ENCODE measurements at regions not wholly inside any gene's neighbourhood (a gene's known extent, or its start where the extent isn't known, plus 50 kb on each side); places are given as distances from the start of the nearest gene placed in this dataset.
"Not testable (repeated sequence)": the region's sequence is repeated elsewhere in the genome, so short reads cannot be mapped to it uniquely, and the experiment has no call there.

- no peak for DNase-seq (ENCODE audit: low read depth, low spot score)
- no peak overlapping the region for H3K4me3 ChIP-seq (ENCODE audit: low read depth, low read length)
- TF ChIP-seq CTCF (IDR thresholded peaks at IDR 0.05; ENCODE audit: low read depth, low read length): no peak
- in situ Hi-C loops (cut with HindIII; ENCODE audit: low sequenced_read_pairs): no loop called here
Measured at GRCh38 chr22:34638128-34638527, 427.8 kb upstream of the ISX start.

GRCh38 chr22:34639911-34640310 lies 426.0 kb upstream of the ISX start:
- in situ Hi-C loops (cut with HindIII; ENCODE audit: low sequenced_read_pairs): no loop called here
- H3K4me3 ChIP-seq (ENCODE audit: low read depth, low read length): no peak overlapping the region
- no peak for DNase-seq (ENCODE audit: low read depth, low spot score)
- TF ChIP-seq CTCF (IDR thresholded peaks at IDR 0.05; ENCODE audit: low read depth, low read length): no peak

- DNase-seq (ENCODE audit: low read depth, low spot score): no peak
- in situ Hi-C loops (cut with HindIII; ENCODE audit: low sequenced_read_pairs): no loop called here
- H3K4me3 ChIP-seq (ENCODE audit: low read depth, low read length): no peak overlapping the region
- no peak for TF ChIP-seq CTCF (IDR thresholded peaks at IDR 0.05; ENCODE audit: low read depth, low read length)
Measured at GRCh38 chr22:34645375-34645774, 420.6 kb upstream of the ISX start.

- TF ChIP-seq CTCF (IDR thresholded peaks at IDR 0.05; ENCODE audit: low read depth, low read length): no peak
- in situ Hi-C loops (cut with HindIII; ENCODE audit: low sequenced_read_pairs): no loop called here
- no peak for DNase-seq (ENCODE audit: low read depth, low spot score)
- H3K4me3 ChIP-seq (ENCODE audit: low read depth, low read length): no peak overlapping the region
Measured at GRCh38 chr22:34669001-34669400, 397.0 kb upstream of the ISX start.

GRCh38 chr22:34683031-34683430 lies 382.9 kb upstream of the ISX start:
- in situ Hi-C loops (cut with HindIII; ENCODE audit: low sequenced_read_pairs); H3K4me3 ChIP-seq (ENCODE audit: low read depth, low read length); DNase-seq (ENCODE audit: low read depth, low spot score): not testable (repeated sequence)

- DNase-seq (ENCODE audit: low read depth, low spot score); in situ Hi-C loops (cut with HindIII; ENCODE audit: low sequenced_read_pairs); H3K4me3 ChIP-seq (ENCODE audit: low read depth, low read length): not testable (repeated sequence)
Measured at GRCh38 chr22:34684278-34684677, 381.7 kb upstream of the ISX start.

GRCh38 chr22:34687116-34687515 lies 378.8 kb upstream of the ISX start:
- in situ Hi-C loops (cut with HindIII; ENCODE audit: low sequenced_read_pairs): no loop called here
- no peak overlapping the region for H3K4me3 ChIP-seq (ENCODE audit: low read depth, low read length)
- no peak for TF ChIP-seq CTCF (IDR thresholded peaks at IDR 0.05; ENCODE audit: low read depth, low read length)
- DNase-seq (ENCODE audit: low read depth, low spot score): no peak

- no peak overlapping the region for H3K4me3 ChIP-seq (ENCODE audit: low read depth, low read length)
- no peak for DNase-seq (ENCODE audit: low read depth, low spot score)
- in situ Hi-C loops (cut with HindIII; ENCODE audit: low sequenced_read_pairs): no loop called here
- no peak for TF ChIP-seq CTCF (IDR thresholded peaks at IDR 0.05; ENCODE audit: low read depth, low read length)
Measured at GRCh38 chr22:34688825-34689224, 377.1 kb upstream of the ISX start.
